DOHH2 (cell line): ENCODE measurements at regions not wholly inside any gene's neighbourhood (a gene's known extent, or its start where the extent isn't known, plus 50 kb on each side); places are given as distances from the start of the nearest gene placed in this dataset.

Experiments used
- H3F3A ChIP-seq: fragments of 200-600 bp; sonication (generic), shearing (Covaris generic); 2 replicates; pipeline ENCODE4 v1.6.0; 2016; ENCODE audit warnings: antibody characterized with exemption, mild to moderate bottlenecking; ENCODE audit not compliant: control insufficient read depth, insufficient read depth
- H3K27ac ChIP-seq: fragments of 200-600 bp; sonication (generic); 2 replicates; pipeline ENCODE4 v1.5.1; 2014; ENCODE audit warnings: low read depth, mild to moderate bottlenecking, low read length, moderate library complexity
- H3K27me3 ChIP-seq: fragments of 200-600 bp; sonication (generic); 2 replicates; pipeline ENCODE4 v1.6.1; 2014; ENCODE audit warnings: mild to moderate bottlenecking, low read length, mixed read lengths; ENCODE audit not compliant: control insufficient read depth
- H3K36me3 ChIP-seq: fragments of 200-600 bp; sonication (generic); 2 replicates; pipeline ENCODE4 v1.6.1; 2014; ENCODE audit warnings: mild to moderate bottlenecking, low read length, moderate library complexity, mixed read lengths; ENCODE audit not compliant: control insufficient read depth
- H3K4me1 ChIP-seq: fragments of 200-600 bp; sonication (generic); 2 replicates; pipeline ENCODE4 v1.6.1; 2014; ENCODE audit warnings: mild to moderate bottlenecking, low read length, mixed read lengths; ENCODE audit not compliant: control insufficient read depth
- H3K4me2 ChIP-seq: fragments of 200-600 bp; sonication (generic); 2 replicates; pipeline ENCODE4 v1.6.0; 2014; ENCODE audit warnings: mild to moderate bottlenecking, low read length, moderate library complexity
- H3K4me3 ChIP-seq: fragments of 200-600 bp; sonication (generic); 2 replicates; pipeline ENCODE4 v1.5.1; 2014; ENCODE audit warnings: mild to moderate bottlenecking, low read length, mixed read lengths
- H3K79me2 ChIP-seq: fragments of 200-600 bp; sonication (generic); 2 replicates; pipeline ENCODE4 v1.6.1; 2014; ENCODE audit warnings: mild to moderate bottlenecking, low read length, mixed read lengths; ENCODE audit not compliant: control insufficient read depth
- H3K9me2 ChIP-seq: fragments of 200-600 bp; sonication (generic); replicated peaks from 2 replicates; pipeline ENCODE4 v1.6.1; 2014; ENCODE audit warnings: mild to moderate bottlenecking, low read length, mixed read lengths; ENCODE audit not compliant: control insufficient read depth
- H3K9me3 ChIP-seq: fragments of 200-600 bp; sonication (generic); 2 replicates; pipeline ENCODE4 v1.6.1; 2014; ENCODE audit warnings: antibody characterized with exemption, low read length, mixed read lengths; ENCODE audit not compliant: control insufficient read depth, insufficient read depth
- H4K20me1 ChIP-seq: fragments of 200-600 bp; sonication (generic); 2 replicates; pipeline ENCODE4 v1.6.0; 2014; ENCODE audit warnings: low read depth, mild to moderate bottlenecking, antibody characterized with exemption, low read length, moderate library complexity; ENCODE audit not compliant: control insufficient read depth, insufficient read depth
- CTCF ChIP-seq: fragments of 200-600 bp; sonication (generic); IDR thresholded peaks from one replicate; pipeline ENCODE4 v1.5.1; 2014; ENCODE audit warnings: antibody characterized with exemption, mild to moderate bottlenecking, low read depth, low read length; ENCODE audit not compliant: poor library complexity, severe bottlenecking
- EZH2phosphoT487 ChIP-seq: fragments of 200-600 bp; sonication (generic); IDR thresholded peaks from 2 replicates; pipeline ENCODE4 v1.6.1; 2017; ENCODE audit warnings: borderline replicate concordance, mild to moderate bottlenecking, antibody characterized with exemption, low read length, moderate library complexity, mixed read lengths

DNA sequence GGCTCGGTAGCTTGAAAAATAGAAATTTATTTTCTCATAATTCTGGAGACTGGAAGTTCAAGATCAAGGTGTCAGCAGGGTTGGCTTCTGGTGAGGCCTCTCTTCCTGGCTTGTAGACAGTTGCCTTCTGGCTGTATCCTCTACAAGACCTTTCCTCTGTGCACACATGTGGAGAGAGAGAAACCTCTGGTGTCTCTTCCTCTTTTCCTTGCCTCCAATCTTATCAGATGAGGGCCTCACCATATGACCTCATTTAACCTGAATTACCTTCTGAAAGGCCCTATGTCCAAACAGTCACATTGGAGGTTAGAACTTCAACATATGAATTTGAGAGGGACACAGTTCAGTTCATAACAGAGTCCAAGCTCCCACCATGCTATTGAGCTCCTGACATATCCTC, 166.4 kb downstream of the TTC8 start:
- no peak overlapping the region for H3K4me3 ChIP-seq
- H3K36me3 ChIP-seq, result no peaks in the 10 kb centered on the region
- no peaks in the 10 kb centered on the region for H3F3A ChIP-seq
- H3K79me2 ChIP-seq, result no peaks in the 10 kb centered on the region
- TF ChIP-seq CTCF, result no peak
- no peak for TF ChIP-seq EZH2phosphoT487
- no peaks in the 10 kb centered on the region for H3K9me3 ChIP-seq
- no peak overlapping the region for H3K4me2 ChIP-seq
- no peaks in the 10 kb centered on the region for H3K4me1 ChIP-seq
- H4K20me1 ChIP-seq, result no peaks in the 10 kb centered on the region
- no peak overlapping the region for H3K27ac ChIP-seq
- H3K9me2 ChIP-seq, result no peaks in the 10 kb centered on the region
- no peaks in the 10 kb centered on the region for H3K27me3 ChIP-seq

- Histone ChIP-seq H3F3A (no peaks in the 10 kb centered on the region), H3K4me2 (no peak overlapping the region), H3K4me3 (no peak overlapping the region), H3K9me3 (no peaks in the 10 kb centered on the region), H3K4me1 (no peaks in the 10 kb centered on the region), H3K79me2 (no peaks in the 10 kb centered on the region), H4K20me1 (no peaks in the 10 kb centered on the region), H3K27ac (no peak overlapping the region), H3K27me3 (no peaks in the 10 kb centered on the region), H3K36me3 (no peaks in the 10 kb centered on the region), H3K9me2 (no peaks in the 10 kb centered on the region)
- no peak for TF ChIP-seq EZH2phosphoT487
- no peak for TF ChIP-seq CTCF
Observed at GRCh38 chr14:88992011-88992410, 167.6 kb downstream of the TTC8 start.

DNA sequence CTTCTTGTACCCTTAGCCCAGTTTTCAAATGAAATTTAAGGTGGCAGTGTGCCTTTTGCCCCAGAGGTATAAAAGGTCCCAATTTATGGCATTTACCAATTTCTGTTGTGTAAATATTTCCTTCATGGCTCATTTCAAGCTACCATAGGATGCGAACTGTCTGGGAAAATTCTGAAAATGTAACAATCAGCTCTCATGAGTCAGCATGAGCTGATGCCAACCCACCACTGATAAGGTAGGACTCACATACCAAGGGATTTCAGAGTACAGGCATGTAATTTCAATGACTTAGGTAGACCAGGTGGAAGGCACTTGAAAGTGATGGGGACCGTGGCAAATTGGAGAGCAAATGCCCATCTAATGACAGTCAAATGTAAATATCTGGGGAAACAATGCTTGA, 169.5 kb downstream of the TTC8 start:
- Histone ChIP-seq H3K9me2 (no peaks in the 10 kb centered on the region), H4K20me1 (no peaks in the 10 kb centered on the region), H3K4me2 (no peak overlapping the region), H3K27me3 (no peaks in the 10 kb centered on the region), H3K27ac (no peak overlapping the region), H3F3A (no peaks in the 10 kb centered on the region), H3K79me2 (no peaks in the 10 kb centered on the region), H3K9me3 (no peaks in the 10 kb centered on the region), H3K4me1 (no peaks in the 10 kb centered on the region), H3K4me3 (no peak overlapping the region), H3K36me3 (no peaks in the 10 kb centered on the region)
- no peak for TF ChIP-seq EZH2phosphoT487
- TF ChIP-seq CTCF, result no peak
